ENCODE measurements at regions not wholly inside any gene's neighbourhood (a gene's known extent, or its start where the extent isn't known, plus 50 kb on each side); places are given as distances from the start of the nearest gene placed in this dataset.
A peak's percentile ranks its signal among the peaks of the same experiment; 100 is the strongest.

- H3K4me1 ChIP-seq, result no peaks in the 10 kb centered on the region
- no peaks in the 10 kb centered on the region for H3K9me3 ChIP-seq
- intact Hi-C loops (cut with DNase I), result no loop called here
- TF ChIP-seq CTCF (IDR thresholded peaks at IDR 0.05) (no peak), POLR2A (IDR thresholded peaks at IDR 0.05) (no peak)
- 76 to 78% methylated on average over 4 of the region's 4 CpGs for WGBS, 2 donors
- no peak overlapping the region for H3K4me3 ChIP-seq (replicated peaks in 1 of 3)
- no peaks in the 10 kb centered on the region for H3K27me3 ChIP-seq
- no peak for DNase-seq
- no peaks in the 10 kb centered on the region for H3K36me3 ChIP-seq
- no peak overlapping the region for H3K27ac ChIP-seq
Measured at GRCh38 chr3:135706758-135707375, 258.7 kb upstream of the PPP2R3A start.

GRCh38 chr3:135719449-135719848 is 246.1 kb upstream of the PPP2R3A start:
- Histone ChIP-seq H3K4me3 (replicated peaks in 1 of 3) (no peak overlapping the region), H3K27me3 (no peaks in the 10 kb centered on the region), H3K4me1 (no peaks in the 10 kb centered on the region), H3K27ac (no peak overlapping the region), H3K36me3 (no peaks in the 10 kb centered on the region), H3K9me3 (no peaks in the 10 kb centered on the region)
- intact Hi-C loops (cut with DNase I), result no loop called here
- TF ChIP-seq POLR2A (IDR thresholded peaks at IDR 0.05) (no peak), CTCF (IDR thresholded peaks at IDR 0.05) (no peak)
- DNase-seq, result no peak
- WGBS, 2 donors, result 84 to 85% methylated on average over 1 of the region's 1 CpG

GRCh38 chr3:135728007-135728721 is 237.4 kb upstream of the PPP2R3A start:
- Histone ChIP-seq H3K27ac (no peak overlapping the region), H3K4me1 (no peaks in the 10 kb centered on the region), H3K36me3 (no peaks in the 10 kb centered on the region), H3K4me3 (replicated peaks in 1 of 3) (no peak overlapping the region), H3K9me3 (no peaks in the 10 kb centered on the region), H3K27me3 (no peaks in the 10 kb centered on the region)
- intact Hi-C loops (cut with DNase I), result no loop called here
- DNase-seq, result no peak
- WGBS, 2 donors, result 84 to 88% methylated on average over 3 of the region's 3 CpGs
- TF ChIP-seq CTCF (IDR thresholded peaks at IDR 0.05) (no peak), POLR2A (IDR thresholded peaks at IDR 0.05) (no peak)

- no peak overlapping the region for H3K27ac ChIP-seq
- H3K9me3 ChIP-seq, result no peaks in the 10 kb centered on the region
- WGBS, 2 donors, result 83 to 100% methylated on average over 1 to 2 of the region's 2 CpGs
- no peak for TF ChIP-seq POLR2A (IDR thresholded peaks at IDR 0.05)
- no peak for TF ChIP-seq CTCF (IDR thresholded peaks at IDR 0.05)
- H3K27me3 ChIP-seq, result no peaks in the 10 kb centered on the region
- intact Hi-C loops (cut with DNase I), result no loop called here
- no peak overlapping the region for H3K4me3 ChIP-seq (replicated peaks in 1 of 3)
- no peaks in the 10 kb centered on the region for H3K4me1 ChIP-seq
- no peaks in the 10 kb centered on the region for H3K36me3 ChIP-seq
- no peak for DNase-seq
Measured at GRCh38 chr3:135731546-135731945, 234.0 kb upstream of the PPP2R3A start.

GRCh38 chr3:135736740-135737139 is 228.8 kb upstream of the PPP2R3A start:
- Histone ChIP-seq H3K4me3 (replicated peaks in 1 of 3) (no peak overlapping the region), H3K36me3 (no peaks in the 10 kb centered on the region), H3K27ac (no peak overlapping the region), H3K27me3 (no peaks in the 10 kb centered on the region), H3K4me1 (no peaks in the 10 kb centered on the region), H3K9me3 (no peaks in the 10 kb centered on the region)
- DNase-seq, result no peak
- intact Hi-C loops (cut with DNase I), result no loop called here
- TF ChIP-seq CTCF (IDR thresholded peaks at IDR 0.05), result peak in 1 of 6 experiments; percentile 15
- no peak for TF ChIP-seq POLR2A (IDR thresholded peaks at IDR 0.05)
- 45 to 49% methylated on average over 6 of the region's 6 CpGs for WGBS, 2 donors
